ENCODE measurements at regions not wholly inside any gene's neighbourhood (a gene's known extent, or its start where the extent isn't known, plus 50 kb on each side); places are given as distances from the start of the nearest gene placed in this dataset.
A peak's percentile ranks its signal among the peaks of the same experiment; 100 is the strongest.

- H3K4me3 Mint-ChIP-seq = no peak overlapping the region
- no peaks in the 10 kb centered on the region for H3K4me1 Mint-ChIP-seq
- H3K27me3 Mint-ChIP-seq = peaks cover 35% of the 10 kb centered on the region
- no peaks in the 10 kb centered on the region for H3K36me3 Mint-ChIP-seq (ENCODE audit: low read depth)
- H3K27ac Mint-ChIP-seq = no peak overlapping the region
- ATAC-seq = no peak
- DNase-seq = no peak
- H3K9me3 ChIP-seq (ENCODE audit: control insufficient read depth, low read length, poor library complexity, severe bottlenecking) = no peaks in the 10 kb centered on the region
Measured at GRCh38 chr6:163963205-163964120, 548.9 kb downstream of the QKI start.

DNA sequence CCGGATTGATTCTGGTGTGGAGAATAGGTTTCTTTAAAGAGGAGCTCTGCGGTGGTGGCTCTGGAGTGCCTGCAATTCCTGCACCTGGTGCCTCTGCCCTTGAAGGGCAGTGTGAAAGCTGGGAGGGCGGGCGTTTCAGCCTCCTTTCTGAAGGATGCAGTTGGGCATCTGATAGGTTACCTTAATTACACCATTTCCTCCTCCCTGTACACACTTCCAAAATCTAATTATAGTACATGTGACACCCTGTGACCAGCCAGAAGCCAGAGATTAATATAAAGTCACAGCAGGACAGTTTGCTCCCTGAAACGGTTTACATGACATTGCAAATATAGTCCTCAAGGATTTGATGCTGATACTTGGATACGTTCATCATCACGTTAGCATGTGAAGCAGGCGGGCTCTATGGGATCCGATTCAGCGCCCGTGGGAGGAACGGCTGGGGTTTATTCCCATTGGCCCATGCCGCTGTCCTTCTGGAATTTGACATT is 548.2 kb downstream of the QKI start:
- Mint-ChIP-seq H3K27ac (no peak overlapping the region), H3K4me1 (no peaks in the 10 kb centered on the region), H3K4me3 (no peak overlapping the region), H3K27me3 (peaks cover 35% of the 10 kb centered on the region), H3K36me3 (ENCODE audit: low read depth) (no peaks in the 10 kb centered on the region)
- DNase-seq (no peak), ATAC-seq (no peak)
- no peaks in the 10 kb centered on the region for H3K9me3 ChIP-seq (ENCODE audit: control insufficient read depth, low read length, poor library complexity, severe bottlenecking)

GRCh38 chr6:163960128-163960527 is 545.6 kb downstream of the QKI start:
- DNase-seq = no peak
- no peaks in the 10 kb centered on the region for H3K9me3 ChIP-seq (ENCODE audit: control insufficient read depth, low read length, poor library complexity, severe bottlenecking)
- Mint-ChIP-seq H3K36me3 (ENCODE audit: low read depth) (no peaks in the 10 kb centered on the region), H3K27me3 (peaks cover 34% of the 10 kb centered on the region), H3K27ac (no peak overlapping the region), H3K4me1 (peaks cover 3% of the 10 kb centered on the region), H3K4me3 (no peak overlapping the region)
- no peak for ATAC-seq

DNA sequence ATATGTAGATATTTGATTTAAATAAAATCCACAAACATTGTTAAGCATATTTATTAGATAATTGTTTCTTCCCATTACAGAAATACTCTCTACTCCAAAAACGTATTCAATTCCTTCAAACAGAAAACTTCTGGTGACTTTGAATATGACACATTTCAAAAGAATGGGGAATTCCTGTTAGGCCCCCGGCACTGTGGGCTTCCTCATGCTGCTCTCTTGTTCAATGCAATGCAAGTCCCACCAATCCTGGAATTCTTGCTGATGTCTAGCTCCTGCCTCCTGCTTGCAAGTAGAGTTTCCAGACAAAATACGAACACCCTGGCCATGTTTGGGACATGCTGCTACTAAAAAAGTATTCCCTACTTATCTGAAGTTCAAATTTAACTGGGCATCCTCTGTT is 544.1 kb downstream of the QKI start:
- DNase-seq = no peak
- no peaks in the 10 kb centered on the region for H3K9me3 ChIP-seq (ENCODE audit: control insufficient read depth, low read length, poor library complexity, severe bottlenecking)
- peaks cover 39% of the 10 kb centered on the region for H3K27me3 Mint-ChIP-seq

DNA sequence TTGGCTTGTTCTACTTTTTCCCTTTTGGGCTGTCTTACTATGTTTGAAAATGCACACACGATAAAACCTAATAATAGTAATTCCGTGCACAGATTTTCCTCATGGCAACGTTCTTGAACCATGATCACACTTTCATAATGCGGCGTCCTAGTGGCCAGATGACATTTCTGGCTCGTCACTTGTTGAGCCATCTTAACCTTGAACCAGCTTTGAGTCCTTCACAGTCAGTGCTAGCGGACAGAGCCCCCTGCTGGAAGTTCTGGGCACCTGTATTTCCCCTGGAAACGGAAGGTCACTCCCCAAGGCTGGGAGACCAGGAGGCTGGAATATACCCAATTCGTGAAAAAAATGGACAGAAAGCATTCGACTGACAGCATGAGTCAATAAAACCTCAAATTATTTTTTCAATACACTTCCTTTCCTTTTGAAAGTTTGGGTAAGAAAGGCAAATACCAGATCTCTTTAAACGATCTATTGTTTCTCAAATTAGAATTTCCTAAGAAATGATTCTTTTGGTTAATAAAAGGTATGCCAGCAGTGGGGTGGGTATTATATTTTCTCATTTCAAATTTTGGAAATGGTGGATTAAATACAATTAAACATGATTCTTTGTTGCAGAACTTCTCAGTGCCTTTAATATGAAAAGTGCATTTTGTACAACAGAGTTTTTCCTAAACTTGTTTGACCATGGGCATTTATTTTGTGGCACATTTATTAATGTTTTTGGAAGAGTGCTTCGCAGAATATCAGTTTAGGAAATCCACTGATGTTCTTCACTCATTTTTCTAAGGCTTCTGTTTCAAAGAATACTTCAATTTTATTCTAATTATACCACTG is 542.3 kb downstream of the QKI start:
- peak in 2 of 3 donors; percentile 18 to 34 for DNase-seq
- Mint-ChIP-seq H3K27ac (no peak overlapping the region), H3K4me3 (no peak overlapping the region), H3K27me3 (peaks cover 46% of the 10 kb centered on the region), H3K36me3 (ENCODE audit: low read depth) (no peaks in the 10 kb centered on the region), H3K4me1 (peaks cover 3% of the 10 kb centered on the region)
- H3K9me3 ChIP-seq (ENCODE audit: control insufficient read depth, low read length, poor library complexity, severe bottlenecking) = no peaks in the 10 kb centered on the region
- peak; percentile 76 for ATAC-seq

More for the DNA sequence above, 544.1 kb downstream of the QKI start:
- no peak overlapping the region for H3K27ac Mint-ChIP-seq
- H3K4me3 Mint-ChIP-seq = no peak overlapping the region
- ATAC-seq = no peak
- no peaks in the 10 kb centered on the region for H3K36me3 Mint-ChIP-seq (ENCODE audit: low read depth)
- peaks cover 3% of the 10 kb centered on the region for H3K4me1 Mint-ChIP-seq

GRCh38 chr6:163955756-163956155 is 541.2 kb downstream of the QKI start:
- Mint-ChIP-seq H3K27me3 (peaks cover 55% of the 10 kb centered on the region), H3K4me3 (no peak overlapping the region), H3K27ac (no peak overlapping the region), H3K36me3 (ENCODE audit: low read depth) (no peaks in the 10 kb centered on the region), H3K4me1 (peaks cover 3% of the 10 kb centered on the region)
- H3K9me3 ChIP-seq (ENCODE audit: control insufficient read depth, low read length, poor library complexity, severe bottlenecking) = no peaks in the 10 kb centered on the region
- DNase-seq = no peak
- no peak for ATAC-seq

DNA sequence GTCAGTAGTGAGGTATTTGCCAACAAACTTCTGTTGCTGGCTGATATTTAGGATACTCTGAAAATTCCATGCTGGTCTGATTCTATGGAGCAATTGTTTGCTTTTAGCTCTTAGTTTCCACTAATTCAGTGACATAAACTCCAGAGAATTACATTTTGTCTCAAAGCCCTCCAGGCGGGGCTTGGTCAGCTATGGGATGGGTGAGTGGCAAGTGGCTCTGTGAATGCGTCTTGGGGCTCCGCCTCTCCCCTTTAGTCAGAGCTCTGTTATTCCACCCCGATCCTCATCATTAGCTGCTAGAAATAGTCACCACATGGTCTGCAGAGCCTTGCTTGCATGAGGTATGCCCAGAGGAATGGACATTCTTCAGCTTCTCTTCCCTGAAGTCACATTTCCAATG is 540.6 kb downstream of the QKI start:
- Mint-ChIP-seq H3K27ac (no peak overlapping the region), H3K4me1 (peaks cover 3% of the 10 kb centered on the region), H3K27me3 (peaks cover 54% of the 10 kb centered on the region), H3K4me3 (no peak overlapping the region), H3K36me3 (ENCODE audit: low read depth) (no peaks in the 10 kb centered on the region)
- no peak for ATAC-seq
- no peaks in the 10 kb centered on the region for H3K9me3 ChIP-seq (ENCODE audit: control insufficient read depth, low read length, poor library complexity, severe bottlenecking)
- DNase-seq = no peak

GRCh38 chr6:163954088-163954775 is 539.7 kb downstream of the QKI start:
- Mint-ChIP-seq H3K27ac (no peak overlapping the region), H3K4me3 (no peak overlapping the region), H3K27me3 (peaks cover 47% of the 10 kb centered on the region), H3K36me3 (ENCODE audit: low read depth) (no peaks in the 10 kb centered on the region), H3K4me1 (peaks cover 3% of the 10 kb centered on the region)
- no peak for DNase-seq
- H3K9me3 ChIP-seq (ENCODE audit: control insufficient read depth, low read length, poor library complexity, severe bottlenecking) = no peaks in the 10 kb centered on the region
- ATAC-seq = no peak

- Mint-ChIP-seq H3K4me1 (peaks cover 3% of the 10 kb centered on the region), H3K27me3 (peaks cover 57% of the 10 kb centered on the region), H3K4me3 (no peak overlapping the region), H3K36me3 (ENCODE audit: low read depth) (no peaks in the 10 kb centered on the region), H3K27ac (no peak overlapping the region)
- H3K9me3 ChIP-seq (ENCODE audit: control insufficient read depth, low read length, poor library complexity, severe bottlenecking) = no peaks in the 10 kb centered on the region
- DNase-seq = no peak
- no peak for ATAC-seq
Measured at GRCh38 chr6:163952005-163952404, 537.5 kb downstream of the QKI start.

DNA sequence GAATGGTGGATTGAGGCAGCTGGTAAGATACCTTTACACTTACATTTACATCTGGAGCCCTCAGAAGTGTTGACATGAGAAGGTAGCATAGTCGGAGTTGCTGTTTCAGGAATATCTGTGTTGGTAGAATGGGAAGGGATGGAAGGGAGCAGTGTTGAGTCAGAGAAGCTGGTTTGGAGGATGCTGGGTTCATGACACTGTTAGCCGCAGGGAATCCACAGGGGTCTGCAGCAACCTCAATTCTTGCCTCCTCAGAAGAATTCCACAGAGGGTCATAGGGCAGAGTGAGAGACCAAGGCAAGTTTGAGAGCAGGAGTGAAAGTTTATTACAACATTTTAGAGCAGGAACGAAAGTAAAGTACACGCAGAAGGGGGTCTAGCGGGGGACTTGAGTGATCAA is 536.8 kb downstream of the QKI start:
- peaks cover 60% of the 10 kb centered on the region for H3K27me3 Mint-ChIP-seq
- ATAC-seq = no peak
- H3K36me3 Mint-ChIP-seq (ENCODE audit: low read depth) = no peaks in the 10 kb centered on the region
- H3K4me1 Mint-ChIP-seq = peaks cover under 1% of the 10 kb centered on the region
- no peaks in the 10 kb centered on the region for H3K9me3 ChIP-seq (ENCODE audit: control insufficient read depth, low read length, poor library complexity, severe bottlenecking)
- no peak overlapping the region for H3K27ac Mint-ChIP-seq
- DNase-seq = no peak
- no peak overlapping the region for H3K4me3 Mint-ChIP-seq

- H3K27me3 Mint-ChIP-seq = peaks cover 61% of the 10 kb centered on the region
- H3K36me3 Mint-ChIP-seq (ENCODE audit: low read depth) = no peaks in the 10 kb centered on the region
- peaks cover 2% of the 10 kb centered on the region for H3K4me1 Mint-ChIP-seq
- ATAC-seq (no peak), DNase-seq (no peak)
- no peak overlapping the region for H3K27ac Mint-ChIP-seq
- H3K4me3 Mint-ChIP-seq = no peak overlapping the region
- H3K9me3 ChIP-seq (ENCODE audit: control insufficient read depth, low read length, poor library complexity, severe bottlenecking) = no peaks in the 10 kb centered on the region
Measured at GRCh38 chr6:163950159-163950558, 535.6 kb downstream of the QKI start.

GRCh38 chr6:163949431-163949830 is 534.9 kb downstream of the QKI start:
- no peaks in the 10 kb centered on the region for H3K9me3 ChIP-seq (ENCODE audit: control insufficient read depth, low read length, poor library complexity, severe bottlenecking)
- no peaks in the 10 kb centered on the region for H3K36me3 Mint-ChIP-seq (ENCODE audit: low read depth)
- no peak overlapping the region for H3K27ac Mint-ChIP-seq
- peaks cover 61% of the 10 kb centered on the region for H3K27me3 Mint-ChIP-seq
- DNase-seq = no peak
- peaks cover 2% of the 10 kb centered on the region for H3K4me1 Mint-ChIP-seq
- no peak overlapping the region for H3K4me3 Mint-ChIP-seq
- no peak for ATAC-seq

- H3K27ac Mint-ChIP-seq = no peak overlapping the region
- ATAC-seq = no peak
- H3K4me3 Mint-ChIP-seq = no peak overlapping the region
- peaks cover 5% of the 10 kb centered on the region for H3K4me1 Mint-ChIP-seq
- no peak for DNase-seq
- no peaks in the 10 kb centered on the region for H3K36me3 Mint-ChIP-seq (ENCODE audit: low read depth)
- H3K9me3 ChIP-seq (ENCODE audit: control insufficient read depth, low read length, poor library complexity, severe bottlenecking) = no peaks in the 10 kb centered on the region
- peaks cover 53% of the 10 kb centered on the region for H3K27me3 Mint-ChIP-seq
Measured at GRCh38 chr6:163948250-163948649, 533.7 kb downstream of the QKI start.
